Vagina (tissue), 2 donors: ENCODE measurements at regions not wholly inside any gene's neighbourhood (a gene's known extent, or its start where the extent isn't known, plus 50 kb on each side); places are given as distances from the start of the nearest gene placed in this dataset.

ENCODE experiments used
- DNase-seq, 2 donors: peaks; one replicate each; pipeline ENCODE4 v3.0.0-alpha.2; 2017; ENCODE audit errors: extremely low spot score in 2 of 2
- H3K27ac ChIP-seq: fragments of 200-600 bp; sonication (generic); one replicate; pipeline ENCODE4 v1.5.1; 2019
- H3K27me3 ChIP-seq: fragments of 200-600 bp; sonication (generic); one replicate; pipeline ENCODE4 v1.5.1; 2019
- H3K36me3 ChIP-seq, 2 donors: fragments of 200-600 bp; sonication (generic); one replicate each; pipeline ENCODE4 v1.5.1; 2017 to 2019
- H3K4me1 ChIP-seq: fragments of 200-600 bp; sonication (generic); one replicate; pipeline ENCODE4 v1.5.1; 2019
- H3K4me3 ChIP-seq, 2 donors: fragments of 200-600 bp; sonication (generic); 1 replicate in 1 of 2; 2 replicates in 1 of 2; pipeline ENCODE4 v1.5.1; 2016 to 2019
- H3K9me3 ChIP-seq: fragments of 200-600 bp; sonication (generic); one replicate; pipeline ENCODE4 v1.5.1; 2019
- CTCF ChIP-seq, 3 experiments: fragments of 450-650 bp in 2 of 3; fragments of 200-600 bp in 1 of 3; sonication (generic) in 1 of 3; IDR thresholded peaks; one replicate each; pipeline ENCODE4 v1.5.1; 2017 to 2019; ENCODE audit warnings: antibody characterized with exemption in 3 of 3, mild to moderate bottlenecking in 2 of 3, moderate library complexity in 2 of 3
- POLR2A ChIP-seq, 2 donors: fragments of 450-650 bp; IDR thresholded peaks; one replicate each; pipeline ENCODE4 v1.6.1; 2017; ENCODE audit warnings: antibody characterized with exemption in 2 of 2, mild to moderate bottlenecking in 2 of 2, moderate library complexity in 2 of 2
- POLR2AphosphoS5 ChIP-seq, 2 donors: sonication (generic); formaldehyde crosslinking; IDR thresholded peaks; one replicate each; pipeline ENCODE4 v1.9.0; 2017; ENCODE audit warnings: antibody characterized with exemption in 2 of 2, mild to moderate bottlenecking in 2 of 2, low read depth in 1 of 2; ENCODE audit not compliant: insufficient read depth in 1 of 2
- intact Hi-C: fragments of 100-400 bp; cut with DNase I; formaldehyde crosslinking; loops from one replicate; pipeline ENCODE4 v1.15.1; 2023

GRCh38 chr22:49235463-49236300, 592.0 kb downstream of the BRD1 start:
- Histone ChIP-seq H3K4me3 (no peak overlapping the region), H3K36me3 (no peaks in the 10 kb centered on the region), H3K27me3 (no peaks in the 10 kb centered on the region), H3K9me3 (no peaks in the 10 kb centered on the region), H3K4me1 (no peaks in the 10 kb centered on the region), H3K27ac (no peak overlapping the region)
- no peak for TF ChIP-seq CTCF (IDR thresholded peaks at IDR 0.05)
- no peak for TF ChIP-seq POLR2A (IDR thresholded peaks at IDR 0.05)
- TF ChIP-seq POLR2AphosphoS5 (IDR thresholded peaks at IDR 0.05; ENCODE audit: insufficient read depth in 1 of 2, low read depth in 1 of 2), result no peak
- DNase-seq, result peak in 1 of 2 donors; percentile 54
- intact Hi-C loops, result no loop called here

GRCh38 chr22:49234459-49234858, 593.2 kb downstream of the BRD1 start:
- no peaks in the 10 kb centered on the region for H3K36me3 ChIP-seq
- intact Hi-C loops, result no loop called here

DNA sequence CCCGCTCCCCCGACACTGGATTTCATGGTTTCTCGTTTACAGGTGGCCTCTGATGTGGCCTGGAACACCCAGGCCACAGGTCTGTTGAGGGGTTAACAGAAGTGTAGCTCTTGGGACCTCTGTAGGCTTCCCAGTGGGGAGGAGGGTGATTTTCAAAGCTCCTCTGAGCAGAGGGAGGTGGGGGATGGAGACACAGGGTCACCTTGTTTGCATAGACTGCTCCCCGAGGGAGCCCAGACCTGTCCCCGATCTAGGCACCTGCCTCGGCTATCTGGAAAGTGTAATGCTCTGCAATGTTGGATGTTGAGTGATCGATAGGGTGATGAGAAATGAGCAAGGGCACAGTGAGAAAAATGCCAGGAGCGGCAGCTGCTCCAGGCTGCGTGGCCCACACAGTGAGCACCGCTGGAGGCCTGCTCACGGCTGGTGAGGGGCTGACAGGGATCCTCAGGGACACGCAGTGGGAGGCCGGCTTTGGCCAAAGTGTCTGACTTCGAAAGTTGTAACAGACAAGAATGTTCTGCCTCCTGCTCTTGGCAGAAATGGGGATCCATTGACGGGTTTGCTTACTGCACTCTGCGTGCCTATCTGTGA, 594.1 kb downstream of the BRD1 start:
- H3K27me3 ChIP-seq, result no peaks in the 10 kb centered on the region
- H3K4me1 ChIP-seq, result no peaks in the 10 kb centered on the region
- DNase-seq, result peak in 1 of 2 donors; percentile 56
- H3K27ac ChIP-seq, result no peak overlapping the region
- TF ChIP-seq POLR2A (IDR thresholded peaks at IDR 0.05) (no peak), CTCF (IDR thresholded peaks at IDR 0.05) (no peak), POLR2AphosphoS5 (IDR thresholded peaks at IDR 0.05; ENCODE audit: insufficient read depth in 1 of 2, low read depth in 1 of 2) (no peak)
- H3K4me3 ChIP-seq, result no peak overlapping the region
- intact Hi-C loops, result no loop called here
- no peaks in the 10 kb centered on the region for H3K9me3 ChIP-seq
- H3K36me3 ChIP-seq, result no peaks in the 10 kb centered on the region

More at GRCh38 chr22:49234459-49234858, 593.2 kb downstream of the BRD1 start:
- Histone ChIP-seq H3K4me1 (no peaks in the 10 kb centered on the region), H3K4me3 (no peak overlapping the region), H3K27me3 (no peaks in the 10 kb centered on the region), H3K27ac (no peak overlapping the region), H3K9me3 (no peaks in the 10 kb centered on the region)
- peak in 1 of 2 donors; percentile 47 for DNase-seq
- TF ChIP-seq POLR2AphosphoS5 (IDR thresholded peaks at IDR 0.05; ENCODE audit: insufficient read depth in 1 of 2, low read depth in 1 of 2) (no peak), POLR2A (IDR thresholded peaks at IDR 0.05) (no peak), CTCF (IDR thresholded peaks at IDR 0.05) (no peak)

DNA sequence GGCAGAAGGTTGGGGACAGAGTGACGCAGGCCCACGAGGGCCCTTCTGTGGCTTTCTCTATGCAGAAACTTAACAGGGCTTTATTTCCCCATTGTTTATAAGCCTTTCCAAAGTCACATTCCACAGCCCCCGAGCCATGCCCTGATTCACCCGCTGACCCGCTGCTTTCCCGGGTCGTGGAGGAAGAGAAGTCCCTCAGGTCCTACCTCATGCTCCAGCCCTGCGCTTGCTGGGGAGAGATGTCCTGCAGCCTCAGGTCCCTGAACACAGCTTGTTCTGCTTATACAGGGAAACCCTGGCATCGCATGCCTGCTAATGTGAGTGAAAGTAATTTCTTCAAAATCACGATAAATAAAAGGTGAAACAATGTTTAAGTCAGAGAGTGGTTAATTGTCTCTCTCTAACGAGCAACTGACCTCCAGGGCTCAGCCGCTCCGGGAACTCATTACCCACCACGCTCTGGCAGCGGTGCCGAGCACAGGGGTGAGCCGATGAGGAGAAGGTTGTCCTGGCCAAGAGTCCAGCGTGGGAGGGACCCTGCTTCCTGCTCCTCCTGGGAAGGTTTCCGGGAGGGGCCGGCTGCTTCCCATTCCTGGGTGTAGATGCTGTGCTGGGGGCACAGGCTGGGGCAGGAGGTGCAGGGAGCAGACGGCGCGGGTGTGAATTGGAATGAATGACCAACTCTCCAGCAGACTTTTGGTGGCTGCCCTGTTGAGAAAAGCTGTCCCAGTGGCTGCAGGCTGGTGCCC, 595.2 kb downstream of the BRD1 start:
- no peak overlapping the region for H3K27ac ChIP-seq
- no peaks in the 10 kb centered on the region for H3K27me3 ChIP-seq
- no peak overlapping the region for H3K4me3 ChIP-seq
- H3K9me3 ChIP-seq, result no peaks in the 10 kb centered on the region
- H3K4me1 ChIP-seq, result no peaks in the 10 kb centered on the region
- DNase-seq, result peak in 1 of 2 donors; percentile 49
- intact Hi-C loops, result no loop called here
- TF ChIP-seq POLR2AphosphoS5 (IDR thresholded peaks at IDR 0.05; ENCODE audit: insufficient read depth in 1 of 2, low read depth in 1 of 2) (no peak), POLR2A (IDR thresholded peaks at IDR 0.05) (no peak), CTCF (IDR thresholded peaks at IDR 0.05) (no peak)
- no peaks in the 10 kb centered on the region for H3K36me3 ChIP-seq
